ENCODE measurements at regions not wholly inside any gene's neighbourhood (a gene's known extent, or its start where the extent isn't known, plus 50 kb on each side); places are given as distances from the start of the nearest gene placed in this dataset.

GRCh38 chr4:75340561-75340960 is 173.6 kb downstream of the RCHY1 start:
- no peaks in the 10 kb centered on the region; the same call in 1 of the 2 replicates for H3K27me3 Mint-ChIP-seq (ENCODE audit: low read depth)
- no peak overlapping the region for H4K91ac ChIP-seq (ENCODE audit: insufficient read length, low read depth, low read length)

More at GRCh38 chr4:75340561-75340960, 173.6 kb downstream of the RCHY1 start:
- Mint-ChIP-seq H3K4me3 (no peak overlapping the region), H3K27ac (no peak overlapping the region), H3K4me1 (peaks cover 5 to 6% of the 10 kb centered on the region in 2 experiments; a peak in 3 of 4 replicates), H3K36me3 (ENCODE audit: insufficient read depth in 1 of 3, low read depth in 3 of 3) (no peaks in the 10 kb centered on the region; a peak in 1 of 7 replicates), H3K9me3 (peaks cover 4% of the 10 kb centered on the region in 2 experiments; a peak in 2 of 5 replicates)
- H3T11ph ChIP-seq (ENCODE audit: low read length): no peak overlapping the region
- H3K4me1 ChIP-seq (ENCODE audit: insufficient read depth, low read length): no peaks in the 10 kb centered on the region
- no peak overlapping the region for H3K14ac ChIP-seq (ENCODE audit: insufficient read depth, low read length)
- no peak overlapping the region for H3K9ac ChIP-seq (ENCODE audit: extremely low read depth, insufficient read length, low read length)
- H3K4me2 ChIP-seq (ENCODE audit: insufficient read depth, insufficient read length, low read length): no peak overlapping the region
- H3K27me3 ChIP-seq (ENCODE audit: insufficient read depth, low read length): no peaks in the 10 kb centered on the region
- no peaks in the 10 kb centered on the region for H3K9me3 ChIP-seq (ENCODE audit: control insufficient read depth, low read depth, low read length)
- no peak for DNase-seq
- H3K56ac ChIP-seq (ENCODE audit: insufficient read length, low read depth, low read length): no peak overlapping the region
- no peak overlapping the region for H2BK20ac ChIP-seq (ENCODE audit: low read depth, low read length, poor library complexity, severe bottlenecking)
- no peak overlapping the region for H2BK12ac ChIP-seq (ENCODE audit: insufficient read length, low read depth, low read length)
- H3K4ac ChIP-seq (ENCODE audit: low read depth, low read length): no peak overlapping the region
- no peak overlapping the region for H2BK15ac ChIP-seq (ENCODE audit: low read depth, low read length)
- no peak for TF ChIP-seq CTCF (conservative IDR thresholded peaks at IDR 0.05)
- H2BK5ac ChIP-seq (ENCODE audit: insufficient read length, low read length): no peak overlapping the region
- no peaks in the 10 kb centered on the region for H3K23me2 ChIP-seq (ENCODE audit: insufficient read length, low read depth, low read length, poor library complexity, severe bottlenecking)
- no peak overlapping the region for H4K8ac ChIP-seq (replicated peaks; ENCODE audit: insufficient read length, low read depth, low read length)
- no peaks in the 10 kb centered on the region for H3K79me1 ChIP-seq (ENCODE audit: insufficient read depth, low read depth, low read length, poor library complexity, severe bottlenecking)
- no peak overlapping the region for H2AFZ ChIP-seq (ENCODE audit: low read length)
- no peaks in the 10 kb centered on the region for H3K79me2 ChIP-seq (ENCODE audit: insufficient read depth, low read length)
- no peaks in the 10 kb centered on the region for H4K20me1 ChIP-seq (ENCODE audit: control insufficient read depth, insufficient read depth, insufficient read length)
- no peak overlapping the region for H3K23ac ChIP-seq (ENCODE audit: insufficient read length, low read depth, low read length)
- no peak overlapping the region for H2BK120ac ChIP-seq (ENCODE audit: low read depth, low read length, poor library complexity, severe bottlenecking)
- H3K18ac ChIP-seq (ENCODE audit: insufficient read length, low read depth, low read length): no peak overlapping the region
- no peak overlapping the region for H3K27ac ChIP-seq (ENCODE audit: insufficient read length, low read depth, low read length)
- H2AK5ac ChIP-seq (ENCODE audit: insufficient read length, low read length): no peak overlapping the region
- no peak overlapping the region for H4K5ac ChIP-seq (ENCODE audit: insufficient read length, low read depth, low read length)

Data from H9 (cell line).